ENCODE measurements at regions not wholly inside any gene's neighbourhood (a gene's known extent, or its start where the extent isn't known, plus 50 kb on each side); places are given as distances from the start of the nearest gene placed in this dataset.
"Not testable (repeated sequence)": the region's sequence is repeated elsewhere in the genome, so short reads cannot be mapped to it uniquely, and the experiment has no call there.

DNA sequence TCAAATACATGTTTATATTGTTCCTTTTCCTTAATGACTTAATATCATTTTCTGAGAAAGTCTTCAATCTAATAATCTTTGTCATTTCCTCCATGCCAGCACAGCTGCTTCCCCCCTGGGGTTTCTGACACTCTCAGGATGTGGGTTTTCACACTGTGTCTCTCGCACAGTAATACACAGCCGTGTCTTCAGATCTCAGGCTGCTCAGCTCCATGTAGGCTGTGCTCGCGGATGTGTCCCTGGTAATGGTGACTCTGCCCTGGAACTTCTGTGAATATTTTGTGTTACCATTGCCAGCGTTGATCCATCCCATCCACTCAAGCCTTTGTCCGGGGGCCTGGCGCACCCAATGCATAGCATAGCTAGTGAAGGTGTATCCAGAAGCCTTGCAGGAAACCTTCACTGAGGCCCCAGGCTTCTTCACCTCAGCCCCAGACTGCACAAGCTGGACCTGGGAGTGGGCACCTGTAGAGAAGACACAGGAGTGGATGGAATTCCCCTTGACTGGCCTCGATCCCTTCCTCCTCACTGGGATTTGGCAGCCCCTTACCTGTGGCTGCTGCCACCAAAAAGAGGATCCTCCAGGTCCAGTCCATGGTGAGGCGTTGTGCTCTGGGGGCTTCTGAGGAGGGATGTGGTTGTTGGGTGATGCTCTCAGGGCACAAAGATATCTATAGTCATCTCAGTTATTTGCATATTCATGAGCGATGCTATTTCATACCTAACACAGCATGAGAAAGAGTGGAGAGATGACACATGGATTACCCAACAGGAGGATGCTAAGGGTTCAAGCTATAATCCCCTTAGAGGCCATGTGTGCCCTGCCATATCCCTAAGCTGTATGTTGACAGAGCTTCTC, 478.8 kb downstream of the TMEM121 start:
- H3K9me3 ChIP-seq (ENCODE audit: control insufficient read depth, low read length); H3K27ac ChIP-seq (ENCODE audit: insufficient read depth, low read depth, low read length, poor library complexity, severe bottlenecking); H3K4me1 ChIP-seq (ENCODE audit: control insufficient read depth, insufficient read depth, low read length); H3K4me3 ChIP-seq (ENCODE audit: insufficient read depth, low read depth, low read length); H3K36me3 ChIP-seq (ENCODE audit: control insufficient read depth, insufficient read depth, low read length); H3K27me3 ChIP-seq (ENCODE audit: control insufficient read depth, insufficient read depth, low read length, poor library complexity, severe bottlenecking): not testable (repeated sequence)
- WGBS, 2 experiments: 71 to 80% methylated on average over 7 to 8 of the region's 10 CpGs

DNA sequence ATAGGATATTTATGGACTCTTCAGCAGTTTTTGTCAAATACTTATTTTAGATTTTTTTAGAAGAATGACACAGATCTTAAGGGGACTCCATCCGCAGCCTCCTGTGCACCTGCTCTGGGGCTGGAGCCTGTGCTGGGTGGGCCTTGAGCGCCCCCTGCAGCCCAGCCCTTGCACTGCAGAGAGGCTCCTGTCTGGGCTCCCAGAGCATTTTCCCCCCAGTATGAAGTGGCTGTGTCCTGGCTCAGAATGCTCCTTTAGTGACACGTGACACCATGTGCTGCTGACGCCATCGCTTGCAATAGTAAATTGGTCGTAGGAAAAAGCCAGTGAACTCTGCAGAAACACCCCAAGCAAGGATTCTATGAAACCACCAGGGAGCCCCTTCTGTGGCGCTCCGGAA, 479.7 kb downstream of the TMEM121 start:
- H3K36me3 ChIP-seq (ENCODE audit: control insufficient read depth, insufficient read depth, low read length); H3K9me3 ChIP-seq (ENCODE audit: control insufficient read depth, low read length); H3K27me3 ChIP-seq (ENCODE audit: control insufficient read depth, insufficient read depth, low read length, poor library complexity, severe bottlenecking); H3K4me3 ChIP-seq (ENCODE audit: insufficient read depth, low read depth, low read length); H3K4me1 ChIP-seq (ENCODE audit: control insufficient read depth, insufficient read depth, low read length); H3K27ac ChIP-seq (ENCODE audit: insufficient read depth, low read depth, low read length, poor library complexity, severe bottlenecking): not testable (repeated sequence)
- WGBS, 2 experiments: 24 to 53% methylated on average over 4 to 7 of the region's 8 CpGs

DNA sequence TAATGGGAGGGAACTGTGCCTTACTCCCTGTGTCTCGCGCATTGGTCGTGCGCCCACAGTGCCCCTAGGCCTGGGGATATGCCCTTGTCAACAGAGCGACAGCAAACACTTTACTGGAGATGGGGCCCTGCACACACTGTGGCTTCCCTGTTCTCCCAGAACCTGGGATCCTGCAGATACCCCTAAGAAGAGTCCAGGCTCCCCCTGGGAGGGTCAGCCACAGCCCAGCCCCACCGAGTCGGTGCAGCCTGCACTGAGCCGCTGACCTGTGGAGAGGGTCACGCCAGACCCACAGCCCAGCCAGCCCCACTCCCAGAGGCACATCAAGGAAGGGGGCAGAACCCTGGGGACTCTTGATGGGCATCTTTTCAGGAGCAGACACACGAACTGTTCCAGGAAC, 480.3 kb downstream of the TMEM121 start:
- H3K4me1 ChIP-seq (ENCODE audit: control insufficient read depth, insufficient read depth, low read length); H3K27ac ChIP-seq (ENCODE audit: insufficient read depth, low read depth, low read length, poor library complexity, severe bottlenecking); H3K9me3 ChIP-seq (ENCODE audit: control insufficient read depth, low read length); H3K36me3 ChIP-seq (ENCODE audit: control insufficient read depth, insufficient read depth, low read length); H3K4me3 ChIP-seq (ENCODE audit: insufficient read depth, low read depth, low read length); H3K27me3 ChIP-seq (ENCODE audit: control insufficient read depth, insufficient read depth, low read length, poor library complexity, severe bottlenecking): not testable (repeated sequence)
- WGBS, 2 experiments: 77 to 81% methylated on average over 10 of the region's 10 CpGs

DNA sequence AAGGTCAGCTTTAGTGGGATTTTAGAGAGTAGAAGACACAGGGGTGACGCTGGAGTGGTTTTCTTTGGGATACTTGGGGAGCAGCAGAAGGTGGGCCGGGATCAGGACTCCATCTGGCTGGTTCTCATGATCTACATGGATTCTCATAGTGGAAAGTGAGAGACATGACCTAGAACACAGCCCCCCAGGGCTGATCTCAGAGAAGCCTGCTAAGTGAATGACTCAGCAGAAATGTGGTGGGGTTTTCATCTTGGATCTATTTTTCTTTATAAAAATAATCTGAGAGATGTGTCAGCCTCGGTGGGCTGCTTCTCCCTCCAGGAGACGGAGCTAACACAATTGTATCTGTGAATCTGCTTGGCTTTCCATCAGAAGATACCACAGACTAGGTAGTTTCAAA, 484.4 kb downstream of the TMEM121 start:
- H3K4me1 ChIP-seq (ENCODE audit: control insufficient read depth, insufficient read depth, low read length): no peaks in the 10 kb centered on the region
- H3K4me3 ChIP-seq (ENCODE audit: insufficient read depth, low read depth, low read length): no peak overlapping the region
- no peak overlapping the region for H3K27ac ChIP-seq (ENCODE audit: insufficient read depth, low read depth, low read length, poor library complexity, severe bottlenecking)
- peaks cover 4% of the 10 kb centered on the region for H3K9me3 ChIP-seq (ENCODE audit: control insufficient read depth, low read length)
- WGBS, 2 experiments: 41 to 51% methylated on average over 3 to 4 of the region's 4 CpGs
- H3K27me3 ChIP-seq (ENCODE audit: control insufficient read depth, insufficient read depth, low read length, poor library complexity, severe bottlenecking): no peaks in the 10 kb centered on the region
- H3K36me3 ChIP-seq (ENCODE audit: control insufficient read depth, insufficient read depth, low read length): no peaks in the 10 kb centered on the region

DNA sequence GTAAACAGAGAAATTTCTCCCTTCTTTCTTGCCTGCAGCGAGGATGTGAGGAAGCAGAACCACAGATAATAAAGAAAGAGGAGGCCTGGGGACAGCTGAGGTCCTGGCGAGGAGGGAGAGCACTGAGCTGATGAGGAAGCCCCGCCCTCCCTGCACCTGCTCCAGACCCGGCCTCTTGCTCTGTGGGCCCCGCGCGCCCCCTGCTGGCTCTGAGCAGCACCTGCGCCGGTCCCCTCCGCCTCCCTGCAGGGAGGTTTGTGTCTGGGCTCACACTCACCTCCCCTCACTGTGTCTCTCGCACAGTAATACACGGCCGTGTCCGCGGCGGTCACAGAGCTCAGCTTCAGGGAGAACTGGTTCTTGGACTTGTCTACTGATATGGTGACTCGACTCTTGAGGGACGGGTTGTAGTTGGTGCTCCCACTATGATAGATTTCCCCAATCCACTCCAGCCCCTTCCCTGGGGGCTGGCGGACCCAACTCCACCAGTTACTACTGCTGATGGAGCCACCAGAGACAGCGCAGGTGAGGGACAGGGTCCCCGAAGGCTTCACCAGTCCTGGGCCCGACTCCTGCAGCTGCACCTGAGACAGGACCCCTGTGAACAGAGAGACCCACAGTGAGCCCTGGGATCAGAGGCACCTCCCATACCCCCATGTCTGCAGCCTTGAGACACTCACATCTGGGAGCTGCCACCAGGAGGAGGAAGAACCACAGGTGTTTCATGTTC, 485.4 kb downstream of the TMEM121 start:
- whole genome bisulfite sequencing, 2 experiments: 58 to 67% methylated on average over 15 to 16 of the region's 22 CpGs
- H3K36me3 ChIP-seq (ENCODE audit: control insufficient read depth, insufficient read depth, low read length); H3K27me3 ChIP-seq (ENCODE audit: control insufficient read depth, insufficient read depth, low read length, poor library complexity, severe bottlenecking); H3K4me3 ChIP-seq (ENCODE audit: insufficient read depth, low read depth, low read length); H3K9me3 ChIP-seq (ENCODE audit: control insufficient read depth, low read length); H3K27ac ChIP-seq (ENCODE audit: insufficient read depth, low read depth, low read length, poor library complexity, severe bottlenecking); H3K4me1 ChIP-seq (ENCODE audit: control insufficient read depth, insufficient read depth, low read length): not testable (repeated sequence)

DNA sequence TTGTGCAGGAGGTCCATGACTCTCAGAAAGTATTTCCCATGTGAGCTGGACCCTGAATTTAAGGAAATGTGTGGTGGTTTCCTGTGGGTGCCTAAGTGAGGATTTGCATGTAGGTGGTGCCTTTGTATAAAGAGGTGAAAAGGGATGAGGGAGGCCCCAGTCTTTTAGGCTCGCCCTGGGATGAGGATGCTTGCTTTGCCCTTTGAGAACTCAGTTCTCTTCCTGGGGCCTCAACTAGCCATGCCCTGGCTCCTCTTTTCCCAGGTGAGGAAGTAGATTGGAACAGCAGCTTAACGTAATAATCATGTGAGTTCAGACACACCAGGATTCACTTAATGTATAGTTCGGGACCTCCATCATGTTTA, 486.0 kb downstream of the TMEM121 start:
- not testable (repeated sequence) for H3K27ac ChIP-seq (ENCODE audit: insufficient read depth, low read depth, low read length, poor library complexity, severe bottlenecking); H3K9me3 ChIP-seq (ENCODE audit: control insufficient read depth, low read length); H3K4me3 ChIP-seq (ENCODE audit: insufficient read depth, low read depth, low read length); H3K4me1 ChIP-seq (ENCODE audit: control insufficient read depth, insufficient read depth, low read length); H3K27me3 ChIP-seq (ENCODE audit: control insufficient read depth, insufficient read depth, low read length, poor library complexity, severe bottlenecking); H3K36me3 ChIP-seq (ENCODE audit: control insufficient read depth, insufficient read depth, low read length)
- 71 to 79% methylated on average over 2 to 3 of the region's 3 CpGs for WGBS, 2 experiments

DNA sequence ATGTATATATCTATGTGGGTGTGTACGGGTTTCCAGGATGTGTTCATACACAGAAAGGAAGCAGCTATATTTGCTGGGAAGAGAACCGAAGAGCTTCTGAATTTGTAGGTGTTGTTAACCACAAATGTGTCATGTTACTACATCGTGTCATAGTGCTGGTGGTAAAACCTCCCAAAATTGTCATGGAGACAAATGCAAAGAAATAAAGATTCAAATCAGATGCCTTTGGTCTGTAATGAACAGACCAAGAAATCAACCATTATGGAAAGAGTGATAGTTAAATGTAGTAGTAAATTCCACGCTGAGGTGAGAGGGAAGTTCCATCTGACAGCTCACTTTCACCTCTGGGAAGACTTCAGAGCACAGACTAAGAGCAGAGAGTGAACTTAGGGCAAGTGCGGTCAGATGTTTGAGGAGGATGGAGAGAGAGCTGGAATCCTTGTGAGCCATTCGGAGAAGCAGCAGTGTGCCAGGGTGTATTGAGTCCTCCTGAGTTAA, 487.5 kb downstream of the TMEM121 start:
- Histone ChIP-seq H3K36me3 (ENCODE audit: control insufficient read depth, insufficient read depth, low read length) (no peaks in the 10 kb centered on the region), H3K4me3 (ENCODE audit: insufficient read depth, low read depth, low read length) (no peak overlapping the region), H3K4me1 (ENCODE audit: control insufficient read depth, insufficient read depth, low read length) (no peaks in the 10 kb centered on the region), H3K9me3 (ENCODE audit: control insufficient read depth, low read length) (no peaks in the 10 kb centered on the region), H3K27me3 (ENCODE audit: control insufficient read depth, insufficient read depth, low read length, poor library complexity, severe bottlenecking) (no peaks in the 10 kb centered on the region), H3K27ac (ENCODE audit: insufficient read depth, low read depth, low read length, poor library complexity, severe bottlenecking) (no peak overlapping the region)
- 66% methylated on average over 6 of the region's 6 CpGs for WGBS, 2 experiments

DNA sequence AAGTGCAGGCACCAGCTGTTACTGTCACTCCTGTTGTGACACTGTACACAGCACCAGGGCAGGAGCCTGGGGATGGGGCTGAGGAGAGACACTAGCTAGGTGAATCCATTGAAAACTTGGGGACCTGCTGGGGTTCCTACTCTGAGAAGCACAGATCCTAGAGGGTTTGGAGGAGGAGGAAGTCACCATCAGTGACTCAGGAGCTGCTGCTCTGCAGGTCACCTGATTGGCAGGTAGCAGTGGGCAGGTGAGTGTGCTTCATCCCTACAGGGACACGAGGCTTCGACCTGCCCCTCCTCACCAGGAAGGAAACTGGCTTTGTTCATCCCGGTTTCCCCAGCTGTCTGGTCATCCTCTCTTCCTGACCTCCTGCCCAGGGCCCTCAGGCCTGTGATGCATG, 491.6 kb downstream of the TMEM121 start:
- H3K27me3 ChIP-seq (ENCODE audit: control insufficient read depth, insufficient read depth, low read length, poor library complexity, severe bottlenecking); H3K27ac ChIP-seq (ENCODE audit: insufficient read depth, low read depth, low read length, poor library complexity, severe bottlenecking); H3K4me1 ChIP-seq (ENCODE audit: control insufficient read depth, insufficient read depth, low read length); H3K36me3 ChIP-seq (ENCODE audit: control insufficient read depth, insufficient read depth, low read length); H3K9me3 ChIP-seq (ENCODE audit: control insufficient read depth, low read length); H3K4me3 ChIP-seq (ENCODE audit: insufficient read depth, low read depth, low read length): not testable (repeated sequence)
- 64 to 65% methylated on average over 3 of the region's 3 CpGs for WGBS, 2 experiments

DNA sequence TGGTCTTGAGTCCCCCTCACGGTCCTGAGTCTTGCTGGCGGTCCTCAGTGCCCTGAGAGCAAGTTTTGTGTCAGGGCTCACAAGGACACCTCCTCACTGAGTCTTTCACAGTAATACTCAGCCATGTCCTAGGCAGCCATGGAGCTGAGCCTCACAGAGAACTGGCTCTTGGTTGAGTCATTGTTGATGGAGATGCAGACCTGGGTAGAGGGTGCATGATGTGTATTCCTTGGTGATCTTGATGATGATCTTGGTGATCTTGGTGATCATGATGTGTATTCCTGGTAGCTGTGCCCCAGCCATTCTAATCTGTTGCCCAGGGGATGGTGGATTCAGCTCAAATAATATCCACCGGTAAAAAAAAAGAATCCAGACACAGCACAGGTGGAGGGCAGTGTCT, 495.4 kb downstream of the TMEM121 start:
- Histone ChIP-seq H3K36me3 (ENCODE audit: control insufficient read depth, insufficient read depth, low read length) (no peaks in the 10 kb centered on the region), H3K9me3 (ENCODE audit: control insufficient read depth, low read length) (no peaks in the 10 kb centered on the region), H3K4me1 (ENCODE audit: control insufficient read depth, insufficient read depth, low read length) (no peaks in the 10 kb centered on the region), H3K27ac (ENCODE audit: insufficient read depth, low read depth, low read length, poor library complexity, severe bottlenecking) (no peak overlapping the region), H3K4me3 (ENCODE audit: insufficient read depth, low read depth, low read length) (no peak overlapping the region), H3K27me3 (ENCODE audit: control insufficient read depth, insufficient read depth, low read length, poor library complexity, severe bottlenecking) (no peaks in the 10 kb centered on the region)
- 50 to 70% methylated on average over 3 of the region's 3 CpGs for WGBS, 2 experiments

DNA sequence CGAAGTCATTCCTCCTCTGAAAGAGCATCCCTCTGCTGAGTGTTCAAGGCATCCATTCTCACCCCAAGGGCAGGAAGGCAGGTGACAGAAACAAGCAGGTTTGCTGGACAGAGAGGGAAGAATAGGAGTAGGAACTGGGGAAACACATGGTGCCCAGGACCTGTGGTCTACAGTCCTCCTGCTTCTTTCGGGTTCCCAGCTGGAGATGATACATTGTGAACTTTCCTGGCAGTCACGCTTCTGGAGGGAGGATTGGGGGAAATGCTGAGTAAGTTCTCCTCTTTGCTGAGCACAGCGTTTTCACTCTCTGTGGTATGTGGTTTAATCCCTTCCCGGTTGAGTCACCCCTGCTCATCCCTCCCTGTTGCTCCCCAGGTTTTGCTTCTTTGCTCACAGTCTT, 496.3 kb downstream of the TMEM121 start:
- not testable (repeated sequence) for H3K9me3 ChIP-seq (ENCODE audit: control insufficient read depth, low read length)
- 47 to 59% methylated on average over 5 of the region's 5 CpGs for WGBS, 2 experiments

More for the DNA sequence above, 496.3 kb downstream of the TMEM121 start:
- not testable (repeated sequence) for H3K4me1 ChIP-seq (ENCODE audit: control insufficient read depth, insufficient read depth, low read length); H3K27me3 ChIP-seq (ENCODE audit: control insufficient read depth, insufficient read depth, low read length, poor library complexity, severe bottlenecking); H3K36me3 ChIP-seq (ENCODE audit: control insufficient read depth, insufficient read depth, low read length); H3K4me3 ChIP-seq (ENCODE audit: insufficient read depth, low read depth, low read length); H3K27ac ChIP-seq (ENCODE audit: insufficient read depth, low read depth, low read length, poor library complexity, severe bottlenecking)

All from ectodermal cell (in vitro differentiated cells).